SK-N-MC (cell line): ENCODE measurements at regions not wholly inside any gene's neighbourhood (a gene's known extent, or its start where the extent isn't known, plus 50 kb on each side); places are given as distances from the start of the nearest gene placed in this dataset.

Source experiments
- EZH2 ChIP-seq: fragments of 200-600 bp; sonication (generic); IDR thresholded peaks from one replicate; pipeline ENCODE4 v1.6.1; 2017; ENCODE audit warnings: antibody characterized with exemption
- POLR2AphosphoS5 ChIP-seq: IDR thresholded peaks from 2 replicates; pipeline ENCODE4 v1.6.1; 2012; ENCODE audit warnings: mild to moderate bottlenecking, low read depth, low read length, borderline replicate concordance

DNA sequence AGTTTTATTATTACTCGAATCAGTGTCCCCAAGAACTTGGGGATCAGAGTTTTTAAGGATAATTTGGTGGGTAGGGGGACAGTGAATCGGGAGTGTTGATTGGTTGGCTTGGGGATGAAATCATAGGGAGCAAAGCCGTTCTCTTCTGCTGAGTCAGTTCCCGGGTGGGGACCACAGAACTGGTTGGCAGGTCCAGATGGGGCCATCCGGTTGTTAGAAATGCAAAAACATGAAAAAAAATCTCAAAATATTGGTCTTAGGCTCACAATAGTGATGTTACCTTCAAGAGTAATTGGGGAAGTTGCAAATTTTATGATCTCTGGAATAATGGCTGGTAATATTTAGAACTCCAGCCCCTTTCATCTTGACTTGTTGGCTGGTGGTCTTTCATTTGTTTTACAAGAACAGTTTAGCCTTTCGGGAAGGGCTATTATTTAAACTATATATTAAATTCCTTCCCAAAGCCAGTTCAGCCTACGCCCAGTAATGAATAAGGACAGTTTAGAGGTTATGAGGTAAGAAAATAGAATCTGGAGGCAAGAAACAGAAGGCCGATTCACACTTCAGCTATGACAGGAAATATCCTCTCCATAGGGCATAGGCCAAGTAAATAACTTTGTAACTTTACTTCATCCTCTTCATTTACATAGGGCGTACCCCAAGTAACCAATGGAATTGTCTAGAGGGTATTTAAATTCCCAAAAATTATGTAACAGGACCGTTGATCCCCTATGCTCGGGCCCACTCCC lies 164.1 kb upstream of the STS start:
- TF ChIP-seq EZH2 = no peak
- no peak for TF ChIP-seq POLR2AphosphoS5
